Heart right ventricle (tissue), 16 donors: ENCODE measurements at regions not wholly inside any gene's neighbourhood (a gene's known extent, or its start where the extent isn't known, plus 50 kb on each side); places are given as distances from the start of the nearest gene placed in this dataset.

ENCODE experiments used
- ATAC-seq, 8 donors: fragments of 200-7000 bp; cut with Tn5 transposase; one replicate each; pipeline ENCODE4 v1.9.1; 2020; ENCODE audit warnings: mild to moderate bottlenecking in 8 of 8, moderate library complexity in 8 of 8, moderate number of reproducible peaks in 1 of 8
- DNase-seq, 2 donors: peaks; one replicate each; pipeline ENCODE4 v3.0.0-alpha.2; 2020
- H3K27ac ChIP-seq, 10 donors: fragments of 200-600 bp; sonication (generic) in 2 of 10; one replicate each; pipeline versions ENCODE4 v1.5.0 to v1.8.0; 2020 to 2022; ENCODE audit warnings: mild to moderate bottlenecking in 3 of 10
- H3K27me3 ChIP-seq, 7 donors: fragments of 200-600 bp; one replicate each; pipeline ENCODE4 v1.8.0; 2021 to 2022; ENCODE audit warnings: mild to moderate bottlenecking in 2 of 7
- H3K36me3 ChIP-seq, 9 donors: fragments of 200-600 bp; sonication (generic) in 1 of 9; one replicate each; pipeline versions ENCODE4 v1.5.0 to v1.8.0; 2020 to 2022; ENCODE audit warnings: mild to moderate bottlenecking in 2 of 9
- H3K4me1 ChIP-seq, 9 donors: fragments of 200-600 bp; sonication (generic) in 1 of 9; one replicate each; pipeline versions ENCODE4 v1.5.0 to v1.8.0; 2020 to 2022; ENCODE audit warnings: mild to moderate bottlenecking in 4 of 9
- H3K4me3 ChIP-seq, 10 donors: fragments of 200-600 bp; sonication (generic) in 2 of 10; one replicate each; pipeline versions ENCODE4 v1.5.0 to v1.8.0; 2020 to 2022; ENCODE audit warnings: mild to moderate bottlenecking in 7 of 10, moderate library complexity in 2 of 10
- H3K9me3 ChIP-seq, 11 donors: fragments of 200-600 bp in 10 of 11; sonication (generic) in 2 of 11; one replicate each; pipeline versions ENCODE4 v1.5.0 to v1.8.0; 2013 to 2022; ENCODE audit warnings: mild to moderate bottlenecking in 2 of 11, control low read depth in 1 of 11, moderate library complexity in 1 of 11
- WGBS, 2 donors: extraction: QIAGEN DNeasy Blood & Tissue Kit; methylation state at CpG; one replicate each; pipeline ENCODE4 v1.1.7; 2013; ENCODE audit warnings: inconsistent platforms in 1 of 2; 5-methylcytosine and 5-hydroxymethylcytosine counted together
- intact Hi-C, 10 donors: fragments of 100-400 bp; cut with DNase I; formaldehyde crosslinking; loops; one replicate each; pipeline versions ENCODE4 v1.11.1 to v1.14.2; 2022
- TF ChIP-seq, protein P1 (sequence below), 9 donors: fragments of 200-600 bp; sonication (generic) in 2 of 9; IDR thresholded peaks; one replicate each; pipeline versions ENCODE4 v1.5.0 to v1.8.0; 2021 to 2022; ENCODE audit warnings: antibody characterized with exemption in 9 of 9, mild to moderate bottlenecking in 5 of 9, moderate library complexity in 1 of 9
- donor health status: Arrhythmogenic right ventricular cardiomyopathy.
- donor health status: ischemic (EF 13 %, LVEDD 7.1; RV severe dilation, severe dysfunction).
- donor health status: healthy with polysubstance abuse.
- donor health status: DM: no; HTN: yes; CAD: no.
- donor health status: DM: no; HTN: no; CAD: no.
- donor health status: ischemic (EF 25% LVEDD 6.9; RV normal size, moderate dysfunction).
- donor health status: ischemic (EF 25% LVEDD 5.7; RV mildly dilated, moderate dysfunction).
- donor health status: healthy.
- donor health status: DM: yes; HTN: yes; CAD: no.
- donor health status: Ischemic cardiomyopathy.
- donor health status: ischemic (EF 35%, LVEDD 5.7; RV mildly dilated, moderate dysfunction).
- donor health status: nonischemic (EF 11% LVEDD 7.7; RV severe dilation, severe dysfunction).
- donor health status: DM: yes; HTN: yes; CAD: no.
- donor health status: PGD.
- donor health status: ischemic (EF 29% LVEDD 5.4; RV normal size, mild dysfunction).
- donor health status: nonischemic (EF 23%, LVEDD 6.1; RV moderate dilation, normal function).

DNA sequence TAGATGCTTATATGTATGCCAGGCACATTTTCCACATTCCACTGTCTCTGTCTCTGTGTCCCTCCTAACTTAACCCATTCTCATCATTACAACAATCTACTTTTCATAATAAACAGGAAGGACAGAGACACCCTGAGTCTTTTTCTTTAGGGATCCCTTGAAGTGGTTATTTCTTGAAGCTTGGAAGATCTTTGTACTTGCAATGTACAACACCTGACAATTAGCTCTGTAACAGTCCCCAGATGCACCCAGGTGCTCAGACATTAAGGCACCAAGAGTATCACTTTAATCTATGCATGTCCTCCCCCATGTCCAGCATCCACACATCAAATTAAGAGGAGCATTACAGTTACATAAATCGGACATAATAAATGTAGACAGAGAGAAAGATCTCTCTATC is 309.6 kb upstream of the KCNH8 start:
- Histone ChIP-seq H3K4me1 (no peaks in the 10 kb centered on the region), H3K9me3 (no peaks in the 10 kb centered on the region), H3K4me3 (no peak overlapping the region), H3K27ac (no peak overlapping the region), H3K36me3 (no peaks in the 10 kb centered on the region), H3K27me3 (no peaks in the 10 kb centered on the region)
- 85 to 91% methylated on average over 1 of the region's 1 CpG for WGBS, 2 donors
- TF ChIP-seq, protein P1, sequence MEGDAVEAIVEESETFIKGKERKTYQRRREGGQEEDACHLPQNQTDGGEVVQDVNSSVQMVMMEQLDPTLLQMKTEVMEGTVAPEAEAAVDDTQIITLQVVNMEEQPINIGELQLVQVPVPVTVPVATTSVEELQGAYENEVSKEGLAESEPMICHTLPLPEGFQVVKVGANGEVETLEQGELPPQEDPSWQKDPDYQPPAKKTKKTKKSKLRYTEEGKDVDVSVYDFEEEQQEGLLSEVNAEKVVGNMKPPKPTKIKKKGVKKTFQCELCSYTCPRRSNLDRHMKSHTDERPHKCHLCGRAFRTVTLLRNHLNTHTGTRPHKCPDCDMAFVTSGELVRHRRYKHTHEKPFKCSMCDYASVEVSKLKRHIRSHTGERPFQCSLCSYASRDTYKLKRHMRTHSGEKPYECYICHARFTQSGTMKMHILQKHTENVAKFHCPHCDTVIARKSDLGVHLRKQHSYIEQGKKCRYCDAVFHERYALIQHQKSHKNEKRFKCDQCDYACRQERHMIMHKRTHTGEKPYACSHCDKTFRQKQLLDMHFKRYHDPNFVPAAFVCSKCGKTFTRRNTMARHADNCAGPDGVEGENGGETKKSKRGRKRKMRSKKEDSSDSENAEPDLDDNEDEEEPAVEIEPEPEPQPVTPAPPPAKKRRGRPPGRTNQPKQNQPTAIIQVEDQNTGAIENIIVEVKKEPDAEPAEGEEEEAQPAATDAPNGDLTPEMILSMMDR (IDR thresholded peaks at IDR 0.05), result no peak
- intact Hi-C loops, result no loop called here
- DNase-seq, result no peak
- ATAC-seq, result no peak

DNA sequence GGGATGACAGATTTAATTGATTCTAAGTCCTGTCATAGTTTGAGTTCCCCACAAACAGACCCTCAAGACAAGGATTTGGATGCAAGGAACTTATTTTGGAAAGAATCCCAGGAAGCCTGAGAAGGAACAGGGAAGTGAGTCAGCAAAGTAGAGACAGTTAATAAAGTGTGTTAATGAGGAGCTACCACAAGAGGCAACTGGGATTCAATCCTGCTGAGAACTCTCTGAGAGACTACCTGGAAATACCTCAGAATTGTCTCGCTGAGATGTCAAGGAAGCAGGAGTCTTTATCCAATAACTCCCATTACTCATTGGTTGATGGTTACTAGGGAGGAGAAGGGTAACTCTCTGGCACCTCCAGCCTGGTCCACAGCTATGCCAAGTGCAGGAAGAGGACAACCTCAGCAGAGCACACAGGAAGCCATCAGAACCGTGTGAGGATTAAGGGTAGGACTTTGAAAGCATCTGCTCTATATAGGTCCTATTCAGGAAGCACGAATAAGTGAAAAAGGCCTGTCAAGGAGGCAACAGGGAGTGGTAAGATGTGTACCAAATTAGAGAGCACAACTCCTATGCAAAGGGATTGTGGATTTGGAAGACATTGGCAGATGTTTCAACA is 311.1 kb upstream of the KCNH8 start:
- no peak for DNase-seq
- no peak for ATAC-seq
- Histone ChIP-seq H3K4me3 (no peak overlapping the region), H3K4me1 (no peaks in the 10 kb centered on the region), H3K9me3 (no peaks in the 10 kb centered on the region), H3K27ac (no peak overlapping the region), H3K36me3 (no peaks in the 10 kb centered on the region), H3K27me3 (no peaks in the 10 kb centered on the region)
- WGBS, 2 donors, result 68 to 70% methylated on average over 3 of the region's 3 CpGs
- TF ChIP-seq, protein P1 (IDR thresholded peaks at IDR 0.05), result no peak
- intact Hi-C loops, result no loop called here

DNA sequence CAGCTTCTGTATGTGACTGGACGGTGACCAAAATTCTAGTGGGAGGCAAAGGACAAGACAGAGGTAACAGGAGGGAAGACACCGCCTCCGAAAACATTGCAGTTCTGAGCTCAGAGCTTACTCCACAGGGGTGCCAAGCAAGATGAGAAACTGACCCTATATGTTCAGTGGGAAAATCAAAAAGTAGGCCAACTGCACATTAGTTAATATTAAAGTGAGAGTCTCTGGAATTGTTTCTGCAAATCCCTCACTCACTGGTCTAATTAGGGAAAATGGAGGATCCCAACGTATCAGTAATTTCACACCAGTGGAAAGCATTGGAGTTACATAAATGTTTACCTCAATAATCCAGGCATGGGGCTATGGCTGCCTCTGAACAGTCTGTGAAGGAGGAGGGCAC is 313.3 kb upstream of the KCNH8 start:
- Histone ChIP-seq H3K27ac (no peak overlapping the region), H3K4me1 (no peaks in the 10 kb centered on the region), H3K4me3 (no peak overlapping the region), H3K9me3 (no peaks in the 10 kb centered on the region), H3K27me3 (no peaks in the 10 kb centered on the region), H3K36me3 (no peaks in the 10 kb centered on the region)
- DNase-seq (no peak), ATAC-seq (no peak)
- intact Hi-C loops, result no loop called here
- TF ChIP-seq, protein P1 (IDR thresholded peaks at IDR 0.05), result no peak
- WGBS, 2 donors, result 86 to 89% methylated on average over 4 of the region's 4 CpGs

DNA sequence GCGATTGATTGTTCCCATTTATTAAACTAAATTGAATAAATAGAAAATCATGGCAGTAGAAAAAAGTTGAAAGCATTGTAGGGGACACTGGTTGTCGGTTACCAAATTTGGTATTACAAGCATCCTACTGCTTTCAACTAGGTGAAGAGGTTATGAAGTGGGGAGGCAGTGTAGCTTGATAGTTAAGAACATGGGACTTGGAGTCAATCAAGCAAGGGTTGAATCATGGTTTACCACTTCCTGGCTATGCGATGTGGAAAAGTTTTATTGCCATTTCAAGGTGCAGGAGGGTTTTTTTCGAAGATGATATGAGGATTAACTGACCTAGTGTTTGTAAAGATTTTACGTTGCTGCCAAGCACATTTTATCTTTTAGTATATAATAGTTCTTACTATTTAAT is 318.2 kb upstream of the KCNH8 start:
- DNase-seq (no peak), ATAC-seq (no peak)
- no peaks in the 10 kb centered on the region for H3K4me1 ChIP-seq
- H3K27ac ChIP-seq, result no peak overlapping the region
- no peak overlapping the region for H3K4me3 ChIP-seq
- intact Hi-C loops, result no loop called here
- TF ChIP-seq, protein P1 (IDR thresholded peaks at IDR 0.05), result no peak
- no peaks in the 10 kb centered on the region for H3K36me3 ChIP-seq
- WGBS, 2 donors, result 75 to 83% methylated on average over 5 of the region's 5 CpGs
- no peaks in the 10 kb centered on the region for H3K9me3 ChIP-seq
- H3K27me3 ChIP-seq, result no peaks in the 10 kb centered on the region
